H1 (cell line): ENCODE measurements at regions not wholly inside any gene's neighbourhood (a gene's known extent, or its start where the extent isn't known, plus 50 kb on each side); places are given as distances from the start of the nearest gene placed in this dataset.

ENCODE experiments used
- CBX5 ChIP-seq: fragments of 300-800, 300-1000 bp; sonication (generic); IDR thresholded peaks from 2 replicates; pipeline ENCODE4 v1.7.1; 2016; ENCODE audit warnings: antibody characterized with exemption, low read length, low read depth
- CHD1 ChIP-seq: IDR thresholded peaks from 2 replicates; pipeline ENCODE4 v1.6.1; 2012; ENCODE audit warnings: low read depth, low read length, improper control_type of control experiment
- GTF2F1 ChIP-seq: IDR thresholded peaks from 2 replicates; pipeline ENCODE4 v1.6.1; 2012; ENCODE audit warnings: low read depth, low read length, improper control_type of control experiment, borderline replicate concordance
- RNF2 ChIP-seq: fragments of 200-900, 300-1000 bp; sonication (generic); IDR thresholded peaks from 2 replicates; pipeline ENCODE4 v1.7.1; 2016; ENCODE audit warnings: borderline replicate concordance, low read depth, mild to moderate bottlenecking, antibody characterized with exemption, low read length; ENCODE audit not compliant: poor library complexity, severe bottlenecking; ENCODE audit errors: missing control alignments
- SIRT6 ChIP-seq: IDR thresholded peaks from one replicate; pipeline ENCODE4 v1.7.1; 2012; ENCODE audit warnings: low read length, inconsistent platforms
- TCF12 ChIP-seq: IDR thresholded peaks from 2 replicates; pipeline ENCODE4 v1.6.1; 2011; ENCODE audit warnings: low read depth, mild to moderate bottlenecking, low read length
- TF ChIP-seq, protein P1 (sequence below): IDR thresholded peaks from 2 replicates; pipeline ENCODE4 v1.6.1; 2011; ENCODE audit warnings: low read depth, mild to moderate bottlenecking, low read length; ENCODE audit not compliant: insufficient read depth

DNA sequence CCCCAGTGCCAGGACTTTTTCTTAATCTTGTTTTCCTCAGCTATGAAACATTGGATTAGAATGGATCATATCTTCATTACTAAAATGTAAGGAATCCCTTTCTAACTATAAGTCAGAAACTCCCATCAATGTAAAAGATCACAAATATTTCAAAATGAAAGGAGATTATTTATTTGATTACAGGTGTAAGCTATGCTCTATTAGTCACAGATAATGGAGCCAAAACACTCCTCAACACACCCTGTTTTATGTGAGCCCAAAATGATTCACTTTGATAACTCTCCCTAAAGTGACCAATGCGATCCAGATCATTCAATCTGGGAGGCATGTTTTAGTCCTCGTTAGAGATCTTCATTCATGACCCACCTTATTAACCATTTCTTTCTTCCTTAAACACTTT, 566.7 kb upstream of the TENM3 start (continued):
- TF ChIP-seq, protein P1, sequence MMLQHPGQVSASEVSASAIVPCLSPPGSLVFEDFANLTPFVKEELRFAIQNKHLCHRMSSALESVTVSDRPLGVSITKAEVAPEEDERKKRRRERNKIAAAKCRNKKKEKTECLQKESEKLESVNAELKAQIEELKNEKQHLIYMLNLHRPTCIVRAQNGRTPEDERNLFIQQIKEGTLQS, result no peak
- TF ChIP-seq TCF12 (no peak), SIRT6 (no peak), CBX5 (no peak), RNF2 (no peak), CHD1 (no peak), GTF2F1 (no peak)
